OCI-LY7 (cell line): ENCODE measurements at regions not wholly inside any gene's neighbourhood (a gene's known extent, or its start where the extent isn't known, plus 50 kb on each side); places are given as distances from the start of the nearest gene placed in this dataset.

Source experiments
- BruUV-seq: library from RNA; stranded (reverse); fragments of 400-500 nt; replicated peaks from 2 replicates; lab custom pipeline; 2021; lab: Mats Ljungman, UMichigan
- CTCF ChIA-PET: fragments of 300-600 bp; sonication (Branson Sonifier 250); formaldehyde crosslinking; loops from one replicate; lab custom pipeline; 2022; ENCODE audit warnings: antibody characterized with exemption; ENCODE audit not compliant: unreplicated experiment; lab: Charles Lee
- POLR2A ChIA-PET: fragments of 300-600 bp; sonication (Branson Sonifier 250); formaldehyde crosslinking; loops from one replicate; lab custom pipeline; 2022; ENCODE audit warnings: antibody characterized with exemption; lab: Charles Lee
- DNase-seq: peaks from one replicate; pipeline ENCODE4 v3.0.0-alpha.2; 2015; ENCODE audit warnings: low spot score
- H2AFZ ChIP-seq: fragments of 200-600 bp; sonication (generic), shearing (Covaris generic); 2 replicates; pipeline ENCODE4 v1.6.1; 2014; ENCODE audit warnings: mild to moderate bottlenecking, antibody characterized with exemption, low read length, moderate library complexity
- H3K27ac ChIP-seq: fragments of 200-600 bp; sonication (generic); 2 replicates; pipeline ENCODE4 v1.5.1; 2014; ENCODE audit warnings: mixed run types, low read depth, mild to moderate bottlenecking, moderate library complexity, low read length, inconsistent platforms; ENCODE audit not compliant: poor library complexity, severe bottlenecking
- H3K36me3 ChIP-seq: fragments of 200-600 bp; sonication (generic); 2 replicates; pipeline ENCODE4 v1.6.1; 2014; ENCODE audit warnings: mild to moderate bottlenecking, antibody characterized with exemption, low read length, moderate library complexity, mixed read lengths; ENCODE audit not compliant: insufficient read depth
- H3K4me1 ChIP-seq: fragments of 200-600 bp; sonication (generic); 2 replicates; pipeline ENCODE4 v1.5.1; 2014; ENCODE audit warnings: mild to moderate bottlenecking, low read length; ENCODE audit not compliant: insufficient read depth, poor library complexity, severe bottlenecking
- H3K4me2 ChIP-seq: fragments of 200-600 bp; sonication (generic); 2 replicates; pipeline ENCODE4 v1.6.1; 2014; ENCODE audit warnings: mild to moderate bottlenecking, low read length
- H3K4me3 ChIP-seq: fragments of 200-600 bp; sonication (generic); 2 replicates; pipeline ENCODE4 v1.5.1; 2014; ENCODE audit warnings: mild to moderate bottlenecking, low read depth, low read length; ENCODE audit not compliant: poor library complexity, severe bottlenecking
- H3K79me2 ChIP-seq: fragments of 200-600 bp; sonication (generic); 2 replicates; pipeline ENCODE4 v1.6.1; 2016; ENCODE audit warnings: low read depth, mild to moderate bottlenecking, low read length, moderate library complexity, mixed read lengths; ENCODE audit not compliant: insufficient read depth
- H3K9me2 ChIP-seq: fragments of 200-600 bp; sonication (generic); 2 replicates; pipeline ENCODE4 v1.6.1; 2016; ENCODE audit warnings: mild to moderate bottlenecking, low read length, mixed read lengths; ENCODE audit not compliant: insufficient read depth
- H3K9me3 ChIP-seq: fragments of 200-600 bp; sonication (generic); 2 replicates; pipeline ENCODE4 v1.6.1; 2014; ENCODE audit warnings: mild to moderate bottlenecking, mixed run types, low read length, mixed read lengths
- H4K20me1 ChIP-seq: fragments of 200-600 bp; sonication (generic); 2 replicates; pipeline ENCODE4 v1.6.1; 2014; ENCODE audit warnings: mild to moderate bottlenecking, antibody characterized with exemption, low read length, moderate library complexity, mixed read lengths; ENCODE audit not compliant: insufficient read depth
- EZH2phosphoT487 ChIP-seq: fragments of 200-600 bp; sonication (generic); IDR thresholded peaks from 2 replicates; pipeline ENCODE4 v1.6.1; 2018; ENCODE audit warnings: low read depth, borderline replicate concordance, mild to moderate bottlenecking, mixed run types, antibody characterized with exemption, low read length, moderate library complexity, mixed read lengths
- intact Hi-C: fragments of 100-400 bp; cut with micrococcal nuclease; formaldehyde crosslinking; loops from one replicate; pipeline ENCODE4 v1.10.0; 2022; ENCODE audit not compliant: unreplicated experiment
- TF ChIP-seq, protein P1 (sequence below): fragments of 200-600 bp; sonication (generic); conservative IDR thresholded peaks from 2 replicates; pipeline ENCODE4 v1.5.1; 2014; ENCODE audit warnings: mild to moderate bottlenecking, antibody characterized with exemption, low read length, moderate library complexity, mixed read lengths

GRCh38 chr7:156147104-156147503 lies 334.8 kb upstream of the SHH start:
- ChIA-PET POLR2A (no interaction called here), CTCF (no interaction called here)
- TF ChIP-seq EZH2phosphoT487: no peak
- TF ChIP-seq, protein P1, sequence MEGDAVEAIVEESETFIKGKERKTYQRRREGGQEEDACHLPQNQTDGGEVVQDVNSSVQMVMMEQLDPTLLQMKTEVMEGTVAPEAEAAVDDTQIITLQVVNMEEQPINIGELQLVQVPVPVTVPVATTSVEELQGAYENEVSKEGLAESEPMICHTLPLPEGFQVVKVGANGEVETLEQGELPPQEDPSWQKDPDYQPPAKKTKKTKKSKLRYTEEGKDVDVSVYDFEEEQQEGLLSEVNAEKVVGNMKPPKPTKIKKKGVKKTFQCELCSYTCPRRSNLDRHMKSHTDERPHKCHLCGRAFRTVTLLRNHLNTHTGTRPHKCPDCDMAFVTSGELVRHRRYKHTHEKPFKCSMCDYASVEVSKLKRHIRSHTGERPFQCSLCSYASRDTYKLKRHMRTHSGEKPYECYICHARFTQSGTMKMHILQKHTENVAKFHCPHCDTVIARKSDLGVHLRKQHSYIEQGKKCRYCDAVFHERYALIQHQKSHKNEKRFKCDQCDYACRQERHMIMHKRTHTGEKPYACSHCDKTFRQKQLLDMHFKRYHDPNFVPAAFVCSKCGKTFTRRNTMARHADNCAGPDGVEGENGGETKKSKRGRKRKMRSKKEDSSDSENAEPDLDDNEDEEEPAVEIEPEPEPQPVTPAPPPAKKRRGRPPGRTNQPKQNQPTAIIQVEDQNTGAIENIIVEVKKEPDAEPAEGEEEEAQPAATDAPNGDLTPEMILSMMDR: no peak
- no peak overlapping the region for H2AFZ ChIP-seq
- H4K20me1 ChIP-seq: no peaks in the 10 kb centered on the region
- H3K4me2 ChIP-seq: no peak overlapping the region
- DNase-seq: no peak
- intact Hi-C loops: no loop called here
- no peak overlapping the region for H3K27ac ChIP-seq
- no peaks in the 10 kb centered on the region for H3K4me1 ChIP-seq
- no peaks in the 10 kb centered on the region for H3K9me2 ChIP-seq
- no peak overlapping the region for H3K4me3 ChIP-seq
- H3K36me3 ChIP-seq: no peaks in the 10 kb centered on the region
- no peaks in the 10 kb centered on the region for H3K79me2 ChIP-seq
- BruUV-seq: no TSS peak
- no peaks in the 10 kb centered on the region for H3K9me3 ChIP-seq

DNA sequence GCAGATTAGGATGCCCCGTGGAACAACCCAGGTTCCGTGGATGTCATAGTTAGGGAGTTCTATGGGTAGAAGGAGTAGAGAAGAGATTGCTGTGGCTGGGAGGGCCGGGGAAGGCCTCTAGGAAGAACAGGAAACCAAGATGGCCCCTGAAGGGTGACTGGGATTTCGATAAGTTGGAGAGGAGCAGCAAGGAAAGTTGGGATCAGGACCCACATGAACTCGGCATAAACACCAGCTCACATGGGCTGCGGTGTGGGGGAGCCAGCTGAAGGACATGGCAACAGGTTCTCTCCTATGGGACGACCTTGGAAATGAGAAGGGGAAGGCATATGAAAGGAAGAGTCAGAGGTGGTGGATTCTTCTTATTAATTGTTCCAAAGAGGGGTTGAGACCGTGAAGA lies 333.7 kb upstream of the SHH start:
- Histone ChIP-seq H2AFZ (no peak overlapping the region), H3K9me2 (no peaks in the 10 kb centered on the region), H3K4me2 (no peak overlapping the region), H3K9me3 (no peaks in the 10 kb centered on the region), H3K4me3 (no peak overlapping the region), H3K36me3 (no peaks in the 10 kb centered on the region), H3K27ac (no peak overlapping the region), H4K20me1 (no peaks in the 10 kb centered on the region), H3K79me2 (no peaks in the 10 kb centered on the region), H3K4me1 (no peaks in the 10 kb centered on the region)
- DNase-seq: no peak
- POLR2A ChIA-PET: no interaction called here
- intact Hi-C loops: no loop called here
- BruUV-seq: no TSS peak
- CTCF ChIA-PET: no interaction called here
- TF ChIP-seq EZH2phosphoT487: no peak
- TF ChIP-seq, protein P1: no peak

DNA sequence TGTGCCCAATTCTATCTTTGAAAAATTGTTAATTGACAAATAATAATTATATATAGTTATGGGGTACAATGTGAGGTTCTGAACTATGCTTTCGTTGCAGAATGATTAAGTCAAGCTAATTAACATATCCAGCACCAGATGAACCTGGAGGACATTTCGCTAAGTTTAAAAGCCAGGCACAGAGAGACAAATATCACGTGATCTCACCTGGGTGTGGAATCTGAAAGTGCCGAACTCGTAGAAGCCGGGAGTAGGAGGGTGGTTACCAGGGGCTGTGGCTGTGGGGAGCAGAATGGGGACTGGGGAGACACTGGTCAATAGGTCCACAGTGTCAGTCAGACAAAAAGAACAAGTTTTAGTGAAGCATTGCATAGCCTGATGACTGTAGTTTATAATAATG lies 332.9 kb upstream of the SHH start:
- no peaks in the 10 kb centered on the region for H3K36me3 ChIP-seq
- intact Hi-C loops: no loop called here
- no peak for TF ChIP-seq EZH2phosphoT487
- TF ChIP-seq, protein P1: no peak
- H3K9me2 ChIP-seq: no peaks in the 10 kb centered on the region
- ChIA-PET POLR2A (no interaction called here), CTCF (no interaction called here)
- H2AFZ ChIP-seq: no peak overlapping the region
- H3K4me1 ChIP-seq: no peaks in the 10 kb centered on the region
- no peaks in the 10 kb centered on the region for H3K79me2 ChIP-seq
- BruUV-seq: no TSS peak
- no peak overlapping the region for H3K27ac ChIP-seq
- no peak overlapping the region for H3K4me3 ChIP-seq
- no peaks in the 10 kb centered on the region for H3K9me3 ChIP-seq
- H4K20me1 ChIP-seq: no peaks in the 10 kb centered on the region
- no peak overlapping the region for H3K4me2 ChIP-seq
- DNase-seq: no peak
